HUES64 (cell line): ENCODE measurements at regions not wholly inside any gene's neighbourhood (a gene's known extent, or its start where the extent isn't known, plus 50 kb on each side); places are given as distances from the start of the nearest gene placed in this dataset.

Experiments used
- H3K27ac ChIP-seq: 2 replicates; pipeline ENCODE4 v1.7.0; 2013; ENCODE audit warnings: low read depth, low read length, inconsistent platforms
- H3K27me3 ChIP-seq: 2 replicates; pipeline ENCODE4 v1.6.1; 2013; ENCODE audit warnings: mild to moderate bottlenecking, low read length; ENCODE audit not compliant: insufficient read depth
- H3K36me3 ChIP-seq: 2 replicates; pipeline ENCODE4 v1.6.1; 2013; ENCODE audit warnings: mild to moderate bottlenecking, low read length; ENCODE audit not compliant: insufficient read depth
- H3K4me1 ChIP-seq: 2 replicates; pipeline ENCODE4 v1.6.1; 2013; ENCODE audit warnings: mild to moderate bottlenecking, low read length, moderate library complexity; ENCODE audit not compliant: insufficient read depth
- H3K4me3 ChIP-seq: 2 replicates; pipeline ENCODE4 v1.5.1; 2013; ENCODE audit warnings: mild to moderate bottlenecking, low read length, moderate library complexity
- H3K9ac ChIP-seq: 2 replicates; pipeline ENCODE4 v1.6.1; 2013; ENCODE audit warnings: mild to moderate bottlenecking, low read depth, low read length
- H3K9me3 ChIP-seq: 2 replicates; pipeline ENCODE4 v1.6.1; 2013; ENCODE audit warnings: low read depth, low read length; ENCODE audit not compliant: insufficient read depth
- WGBS: fragments of 150-250, 120-280 bp; methylation state at CpG from one replicate; pipeline ENCODE4 v1.1.7; 2013; ENCODE audit warnings: missing lambda C conversion rate; 5-methylcytosine and 5-hydroxymethylcytosine counted together

GRCh38 chr1:184244962-184245361 lies 141.9 kb upstream of the C1orf21 start:
- H3K9me3 ChIP-seq = no peaks in the 10 kb centered on the region
- H3K27me3 ChIP-seq = no peaks in the 10 kb centered on the region
- 87% methylated on average over 2 of the region's 2 CpGs for WGBS

GRCh38 chr1:184247671-184248070 lies 139.2 kb upstream of the C1orf21 start:
- Histone ChIP-seq H3K27ac (no peak overlapping the region), H3K9ac (no peak overlapping the region), H3K36me3 (no peaks in the 10 kb centered on the region), H3K9me3 (no peaks in the 10 kb centered on the region), H3K27me3 (no peaks in the 10 kb centered on the region), H3K4me1 (no peaks in the 10 kb centered on the region), H3K4me3 (no peak overlapping the region)
- 81% methylated on average over 1 of the region's 1 CpG for WGBS

More at GRCh38 chr1:184244962-184245361, 141.9 kb upstream of the C1orf21 start:
- no peak overlapping the region for H3K9ac ChIP-seq
- H3K4me3 ChIP-seq = no peak overlapping the region
- no peaks in the 10 kb centered on the region for H3K36me3 ChIP-seq
- H3K27ac ChIP-seq = no peak overlapping the region
- no peaks in the 10 kb centered on the region for H3K4me1 ChIP-seq

GRCh38 chr1:184253921-184254320 lies 132.9 kb upstream of the C1orf21 start:
- Histone ChIP-seq H3K4me3 (no peak overlapping the region), H3K9ac (no peak overlapping the region), H3K27me3 (no peaks in the 10 kb centered on the region), H3K9me3 (no peaks in the 10 kb centered on the region), H3K27ac (no peak overlapping the region), H3K4me1 (0 out of 2 replicates have a peak, but pooled peaks cover 7% of the 10 kb centered on the region), H3K36me3 (no peaks in the 10 kb centered on the region)
- WGBS = 94% methylated on average over 2 of the region's 3 CpGs

- no peak overlapping the region for H3K9ac ChIP-seq
- H3K36me3 ChIP-seq = no peaks in the 10 kb centered on the region
- H3K9me3 ChIP-seq = no peaks in the 10 kb centered on the region
- H3K4me1 ChIP-seq = 0 out of 2 replicates have a peak, but pooled peaks cover 7% of the 10 kb centered on the region
- H3K27me3 ChIP-seq = no peaks in the 10 kb centered on the region
- WGBS = 90% methylated on average over 3 of the region's 3 CpGs
- H3K4me3 ChIP-seq = no peak overlapping the region
- no peak overlapping the region for H3K27ac ChIP-seq
These were observed 132.0 kb upstream of the C1orf21 start for GRCh38 chr1:184254849-184255248.

- H3K4me1 ChIP-seq = 0 out of 2 replicates have a peak, but pooled peaks cover 7% of the 10 kb centered on the region
- H3K4me3 ChIP-seq = no peak overlapping the region
- no peaks in the 10 kb centered on the region for H3K9me3 ChIP-seq
- H3K27ac ChIP-seq = no peak overlapping the region
- no peaks in the 10 kb centered on the region for H3K27me3 ChIP-seq
- no peaks in the 10 kb centered on the region for H3K36me3 ChIP-seq
- no peak overlapping the region for H3K9ac ChIP-seq
These were observed 131.3 kb upstream of the C1orf21 start for GRCh38 chr1:184255560-184255959.

GRCh38 chr1:184257873-184258272 lies 129.0 kb upstream of the C1orf21 start:
- Histone ChIP-seq H3K4me1 (0 out of 2 replicates have a peak, but pooled peaks cover 7% of the 10 kb centered on the region), H3K36me3 (no peaks in the 10 kb centered on the region), H3K9ac (no peak overlapping the region), H3K4me3 (no peak overlapping the region), H3K9me3 (no peaks in the 10 kb centered on the region), H3K27ac (no peak overlapping the region), H3K27me3 (no peaks in the 10 kb centered on the region)
- WGBS = no CpG with 5 or more reads among the region's 5 CpGs

GRCh38 chr1:184258525-184258924 lies 128.3 kb upstream of the C1orf21 start:
- Histone ChIP-seq H3K27ac (no peak overlapping the region), H3K4me3 (no peak overlapping the region), H3K4me1 (0 out of 2 replicates have a peak, but pooled peaks cover 7% of the 10 kb centered on the region), H3K9ac (no peak overlapping the region), H3K36me3 (no peaks in the 10 kb centered on the region), H3K27me3 (no peaks in the 10 kb centered on the region), H3K9me3 (no peaks in the 10 kb centered on the region)
- 97% methylated on average over 3 of the region's 3 CpGs for WGBS

- Histone ChIP-seq H3K9me3 (no peaks in the 10 kb centered on the region), H3K36me3 (no peaks in the 10 kb centered on the region), H3K9ac (no peak overlapping the region), H3K4me3 (no peak overlapping the region), H3K27me3 (no peaks in the 10 kb centered on the region), H3K27ac (no peak overlapping the region), H3K4me1 (0 out of 2 replicates have a peak, but pooled peaks cover 1% of the 10 kb centered on the region)
- WGBS = 86% methylated on average over 1 of the region's 1 CpG
These were observed 126.4 kb upstream of the C1orf21 start for GRCh38 chr1:184260382-184260781.

- Histone ChIP-seq H3K27ac (no peak overlapping the region), H3K9me3 (no peaks in the 10 kb centered on the region), H3K4me1 (no peaks in the 10 kb centered on the region), H3K27me3 (no peaks in the 10 kb centered on the region), H3K36me3 (no peaks in the 10 kb centered on the region), H3K4me3 (no peak overlapping the region), H3K9ac (no peak overlapping the region)
These were observed 124.7 kb upstream of the C1orf21 start for GRCh38 chr1:184262109-184262508.

- Histone ChIP-seq H3K27ac (no peak overlapping the region), H3K9me3 (no peaks in the 10 kb centered on the region), H3K4me3 (no peak overlapping the region), H3K9ac (no peak overlapping the region), H3K27me3 (no peaks in the 10 kb centered on the region), H3K36me3 (no peaks in the 10 kb centered on the region), H3K4me1 (peaks cover 21% of the 10 kb centered on the region)
- 96% methylated on average over 4 of the region's 4 CpGs for WGBS
These were observed 119.1 kb upstream of the C1orf21 start for GRCh38 chr1:184267747-184268146.

GRCh38 chr1:184270556-184270955 lies 116.3 kb upstream of the C1orf21 start:
- Histone ChIP-seq H3K9ac (no peak overlapping the region), H3K4me3 (no peak overlapping the region), H3K4me1 (peaks cover 23% of the 10 kb centered on the region), H3K27me3 (no peaks in the 10 kb centered on the region), H3K27ac (no peak overlapping the region), H3K36me3 (no peaks in the 10 kb centered on the region), H3K9me3 (no peaks in the 10 kb centered on the region)
- WGBS = 30% methylated on average over 3 of the region's 3 CpGs

GRCh38 chr1:184272175-184272866 lies 114.5 kb upstream of the C1orf21 start:
- H3K9me3 ChIP-seq = no peaks in the 10 kb centered on the region
- peaks cover 23% of the 10 kb centered on the region for H3K4me1 ChIP-seq
- H3K36me3 ChIP-seq = no peaks in the 10 kb centered on the region
- H3K27ac ChIP-seq = no peak overlapping the region
- WGBS = 58% methylated on average over 4 of the region's 5 CpGs
- H3K4me3 ChIP-seq = no peak overlapping the region
- H3K9ac ChIP-seq = 0 out of 2 replicates have a peak overlapping the region, but pooled peaks have one; percentile 38
- H3K27me3 ChIP-seq = no peaks in the 10 kb centered on the region
